ENCODE measurements at regions not wholly inside any gene's neighbourhood (a gene's known extent, or its start where the extent isn't known, plus 50 kb on each side); places are given as distances from the start of the nearest gene placed in this dataset.

- DNase-seq (ENCODE audit: extremely low spot score): no peak
- ChIA-PET CTCF (no interaction called here), POLR2A (no interaction called here)
These were observed 397.0 kb upstream of the KHDRBS2 start for GRCh38 chr6:62683063-62683462.

GRCh38 chr6:62681108-62681507 is 395.1 kb upstream of the KHDRBS2 start:
- ChIA-PET POLR2A (no interaction called here), CTCF (interaction anchor here (0.6 kb wide), 1 partner anchor 1105 kb away, joined by 4 read pairs; no protein-coding TSS in a partner anchor)
- TF ChIP-seq PKNOX1 (IDR thresholded peaks at IDR 0.05): no peak
- no peak for TF ChIP-seq HDGF (IDR thresholded peaks at IDR 0.05; ENCODE audit: borderline replicate concordance)
- no peak for TF ChIP-seq ARNT (IDR thresholded peaks at IDR 0.05)
- no peak for TF ChIP-seq ELF4 (IDR thresholded peaks at IDR 0.05)
- no peak for DNase-seq (ENCODE audit: extremely low spot score)

More at GRCh38 chr6:62683063-62683462, 397.0 kb upstream of the KHDRBS2 start:
- TF ChIP-seq ELF4 (IDR thresholded peaks at IDR 0.05) (peak; percentile 60; the same call in 1 of the 2 replicates), SP1 (IDR thresholded peaks at IDR 0.05) (no peak)

GRCh38 chr6:62672989-62673388 is 387.0 kb upstream of the KHDRBS2 start:
- no peak for TF ChIP-seq NFRKB (IDR thresholded peaks at IDR 0.05)
- TF ChIP-seq SUZ12 (IDR thresholded peaks at IDR 0.05): no peak
- TF ChIP-seq L3MBTL2 (conservative IDR thresholded peaks at IDR 0.05): no peak
- no peak for TF ChIP-seq PKNOX1 (IDR thresholded peaks at IDR 0.05)
- TF ChIP-seq BHLHE40 (IDR thresholded peaks at IDR 0.05; ENCODE audit: borderline replicate concordance): no peak
- TF ChIP-seq FOXK2 (IDR thresholded peaks at IDR 0.05): no peak
- TF ChIP-seq ARNT (IDR thresholded peaks at IDR 0.05): no peak
- no peak for TF ChIP-seq SP1 (IDR thresholded peaks at IDR 0.05)
- TF ChIP-seq LEF1 (IDR thresholded peaks at IDR 0.05; ENCODE audit: borderline replicate concordance): no peak
- no peak for TF ChIP-seq FOXA1 (IDR thresholded peaks at IDR 0.05)
- no peak for TF ChIP-seq ZNF384 (IDR thresholded peaks at IDR 0.05)
- TF ChIP-seq ELF4 (IDR thresholded peaks at IDR 0.05): no peak
- no peak for TF ChIP-seq CTBP1 (IDR thresholded peaks at IDR 0.05; ENCODE audit: borderline replicate concordance)
- TF ChIP-seq HDGF (IDR thresholded peaks at IDR 0.05; ENCODE audit: borderline replicate concordance): no peak
- TF ChIP-seq TARDBP (IDR thresholded peaks at IDR 0.05): no peak
- TF ChIP-seq FOXM1 (IDR thresholded peaks at IDR 0.05; ENCODE audit: borderline replicate concordance): no peak
- POLR2A ChIA-PET: no interaction called here
- CTCF ChIA-PET: no interaction called here
- no peak for DNase-seq (ENCODE audit: extremely low spot score)

- DNase-seq (ENCODE audit: extremely low spot score): no peak
- TF ChIP-seq ARNT (IDR thresholded peaks at IDR 0.05) (no peak), FOXM1 (IDR thresholded peaks at IDR 0.05; ENCODE audit: borderline replicate concordance) (no peak), FOXA1 (IDR thresholded peaks at IDR 0.05) (no peak), BHLHE40 (IDR thresholded peaks at IDR 0.05; ENCODE audit: borderline replicate concordance) (no peak), LEF1 (IDR thresholded peaks at IDR 0.05; ENCODE audit: borderline replicate concordance) (no peak), ZNF384 (IDR thresholded peaks at IDR 0.05) (no peak), HDGF (IDR thresholded peaks at IDR 0.05; ENCODE audit: borderline replicate concordance) (no peak), FOXK2 (IDR thresholded peaks at IDR 0.05) (no peak), L3MBTL2 (conservative IDR thresholded peaks at IDR 0.05) (no peak), CTBP1 (IDR thresholded peaks at IDR 0.05; ENCODE audit: borderline replicate concordance) (no peak), PKNOX1 (IDR thresholded peaks at IDR 0.05) (no peak), NFRKB (IDR thresholded peaks at IDR 0.05) (no peak), ELF4 (IDR thresholded peaks at IDR 0.05) (no peak), SUZ12 (IDR thresholded peaks at IDR 0.05) (no peak), SP1 (IDR thresholded peaks at IDR 0.05) (no peak), TARDBP (IDR thresholded peaks at IDR 0.05) (no peak)
- ChIA-PET POLR2A (no interaction called here), CTCF (no interaction called here)
These were observed 384.6 kb upstream of the KHDRBS2 start for GRCh38 chr6:62670490-62671223.

- no peak for DNase-seq (ENCODE audit: extremely low spot score)
- CTCF ChIA-PET: no interaction called here
- POLR2A ChIA-PET: no interaction called here
- TF ChIP-seq TARDBP (IDR thresholded peaks at IDR 0.05): no peak
- no peak for TF ChIP-seq L3MBTL2 (conservative IDR thresholded peaks at IDR 0.05)
- no peak for TF ChIP-seq SUZ12 (IDR thresholded peaks at IDR 0.05)
- no peak for TF ChIP-seq ZNF384 (IDR thresholded peaks at IDR 0.05)
- TF ChIP-seq LEF1 (IDR thresholded peaks at IDR 0.05; ENCODE audit: borderline replicate concordance): no peak
- no peak for TF ChIP-seq NFRKB (IDR thresholded peaks at IDR 0.05)
These were observed 383.8 kb upstream of the KHDRBS2 start for GRCh38 chr6:62669831-62670230.

GRCh38 chr6:62652692-62653328 is 366.8 kb upstream of the KHDRBS2 start:
- peak; percentile 4 for DNase-seq (ENCODE audit: extremely low spot score)
- ChIA-PET POLR2A (no interaction called here), CTCF (no interaction called here)
- TF ChIP-seq ZNF384 (IDR thresholded peaks at IDR 0.05): no peak
- no peak for TF ChIP-seq TARDBP (IDR thresholded peaks at IDR 0.05)
- no peak for TF ChIP-seq ELF4 (IDR thresholded peaks at IDR 0.05)
- TF ChIP-seq SUZ12 (IDR thresholded peaks at IDR 0.05): no peak

- no peak for DNase-seq (ENCODE audit: extremely low spot score)
- POLR2A ChIA-PET: no interaction called here
- CTCF ChIA-PET: no interaction called here
- TF ChIP-seq CTBP1 (IDR thresholded peaks at IDR 0.05; ENCODE audit: borderline replicate concordance) (no peak), HDGF (IDR thresholded peaks at IDR 0.05; ENCODE audit: borderline replicate concordance) (no peak), FOXA1 (IDR thresholded peaks at IDR 0.05) (no peak), LEF1 (IDR thresholded peaks at IDR 0.05; ENCODE audit: borderline replicate concordance) (no peak), ARNT (IDR thresholded peaks at IDR 0.05) (no peak), SP1 (IDR thresholded peaks at IDR 0.05) (no peak), FOXM1 (IDR thresholded peaks at IDR 0.05; ENCODE audit: borderline replicate concordance) (no peak), PKNOX1 (IDR thresholded peaks at IDR 0.05) (no peak), L3MBTL2 (conservative IDR thresholded peaks at IDR 0.05) (no peak), NFRKB (IDR thresholded peaks at IDR 0.05) (no peak), BHLHE40 (IDR thresholded peaks at IDR 0.05; ENCODE audit: borderline replicate concordance) (no peak), ZNF384 (IDR thresholded peaks at IDR 0.05) (no peak), SUZ12 (IDR thresholded peaks at IDR 0.05) (no peak), FOXK2 (IDR thresholded peaks at IDR 0.05) (no peak), ELF4 (IDR thresholded peaks at IDR 0.05) (no peak), TARDBP (IDR thresholded peaks at IDR 0.05) (no peak)
These were observed 359.2 kb upstream of the KHDRBS2 start for GRCh38 chr6:62645274-62645673.
